ENCODE measurements at regions not wholly inside any gene's neighbourhood (a gene's known extent, or its start where the extent isn't known, plus 50 kb on each side); places are given as distances from the start of the nearest gene placed in this dataset.

GRCh38 chr14:27546111-27546510, 948.3 kb upstream of the NOVA1 start:
- TF ChIP-seq CTCF (IDR thresholded peaks at IDR 0.05; ENCODE audit: extremely low read depth, insufficient read depth, missing control alignments) = no peak
- DNase-seq (ENCODE audit: low spot score) = no peak
- in situ Hi-C loops (cut with MboI; ENCODE audit: low pct_unique_long_range_greater_than_20kb, low sequenced_read_pairs, unreplicated experiment) = no loop called here

GRCh38 chr14:27553790-27554189, 956.0 kb upstream of the NOVA1 start:
- in situ Hi-C loops (cut with MboI; ENCODE audit: low pct_unique_long_range_greater_than_20kb, low sequenced_read_pairs, unreplicated experiment) = no loop called here
- no peak for TF ChIP-seq CTCF (IDR thresholded peaks at IDR 0.05; ENCODE audit: extremely low read depth, insufficient read depth, missing control alignments)
- DNase-seq (ENCODE audit: low spot score) = no peak

- no peak for DNase-seq (ENCODE audit: low spot score)
- TF ChIP-seq CTCF (IDR thresholded peaks at IDR 0.05; ENCODE audit: extremely low read depth, insufficient read depth, missing control alignments) = no peak
- in situ Hi-C loops (cut with MboI; ENCODE audit: low pct_unique_long_range_greater_than_20kb, low sequenced_read_pairs, unreplicated experiment) = no loop called here
Observed at GRCh38 chr14:27557445-27557844, 959.6 kb upstream of the NOVA1 start.

GRCh38 chr14:27559848-27560247, 962.0 kb upstream of the NOVA1 start:
- in situ Hi-C loops (cut with MboI; ENCODE audit: low pct_unique_long_range_greater_than_20kb, low sequenced_read_pairs, unreplicated experiment) = no loop called here
- TF ChIP-seq CTCF (IDR thresholded peaks at IDR 0.05; ENCODE audit: extremely low read depth, insufficient read depth, missing control alignments) = no peak
- DNase-seq (ENCODE audit: low spot score) = no peak

GRCh38 chr14:27566843-27567382, 969.1 kb upstream of the NOVA1 start:
- no peak for DNase-seq (ENCODE audit: low spot score)
- in situ Hi-C loops (cut with MboI; ENCODE audit: low pct_unique_long_range_greater_than_20kb, low sequenced_read_pairs, unreplicated experiment) = no loop called here
- TF ChIP-seq CTCF (IDR thresholded peaks at IDR 0.05; ENCODE audit: extremely low read depth, insufficient read depth, missing control alignments) = no peak

GRCh38 chr14:27573018-27573417, 975.2 kb upstream of the NOVA1 start:
- TF ChIP-seq CTCF (IDR thresholded peaks at IDR 0.05; ENCODE audit: extremely low read depth, insufficient read depth, missing control alignments) = no peak
- DNase-seq (ENCODE audit: low spot score) = no peak
- in situ Hi-C loops (cut with MboI; ENCODE audit: low pct_unique_long_range_greater_than_20kb, low sequenced_read_pairs, unreplicated experiment) = no loop called here

- DNase-seq (ENCODE audit: low spot score) = no peak
- no peak for TF ChIP-seq CTCF (IDR thresholded peaks at IDR 0.05; ENCODE audit: extremely low read depth, insufficient read depth, missing control alignments)
- in situ Hi-C loops (cut with MboI; ENCODE audit: low pct_unique_long_range_greater_than_20kb, low sequenced_read_pairs, unreplicated experiment) = no loop called here
Observed at GRCh38 chr14:27587103-27587502, 989.3 kb upstream of the NOVA1 start.
